GM23248 (cell line): ENCODE measurements at regions not wholly inside any gene's neighbourhood (a gene's known extent, or its start where the extent isn't known, plus 50 kb on each side); places are given as distances from the start of the nearest gene placed in this dataset.

Experiments used
- EZH2 ChIP-seq: fragments of 200-600 bp; sonication (generic); IDR thresholded peaks from 2 replicates; pipeline ENCODE4 v1.6.1; 2018; ENCODE audit warnings: antibody characterized with exemption, mild to moderate bottlenecking; ENCODE audit not compliant: insufficient read depth, poor library complexity, severe bottlenecking
- EZH2phosphoT487 ChIP-seq: fragments of 200-600 bp; sonication (generic); IDR thresholded peaks from 2 replicates; pipeline ENCODE4 v1.6.1; 2018; ENCODE audit warnings: antibody characterized with exemption, moderate library complexity, mild to moderate bottlenecking, low read depth; ENCODE audit not compliant: insufficient read depth

DNA sequence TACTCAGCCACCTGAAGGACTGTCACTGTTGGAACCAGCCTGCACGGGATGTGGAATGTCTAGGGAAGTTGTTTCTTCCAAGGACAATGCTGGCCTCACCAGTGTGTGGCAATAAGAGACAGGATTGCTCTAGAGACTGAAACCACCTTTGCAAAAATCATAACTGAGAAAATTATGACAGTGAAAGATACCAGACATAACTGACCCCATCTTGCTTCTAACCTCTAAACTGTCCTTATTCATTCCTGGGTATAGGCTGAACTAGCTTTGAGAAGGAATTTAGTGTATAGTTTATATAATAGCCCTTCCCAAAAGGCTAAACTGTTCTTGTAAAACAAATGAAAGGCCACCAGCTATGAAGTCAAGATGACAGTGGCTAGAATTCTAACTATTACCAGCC is 83.6 kb downstream of the IER5 start:
- no peak for TF ChIP-seq EZH2phosphoT487
- TF ChIP-seq EZH2: no peak
